GM19239 (cell line): ENCODE measurements at regions not wholly inside any gene's neighbourhood (a gene's known extent, or its start where the extent isn't known, plus 50 kb on each side); places are given as distances from the start of the nearest gene placed in this dataset.
"Not testable (repeated sequence)": the region's sequence is repeated elsewhere in the genome, so short reads cannot be mapped to it uniquely, and the experiment has no call there.

Source experiments
- DNase-seq: peaks from one replicate; pipeline ENCODE4 v3.0.0; 2011; ENCODE audit warnings: low spot score; ENCODE audit not compliant: insufficient read length
- FAIRE-seq: peaks from 2 replicates; lab custom pipeline; 2011; peaks lifted over from hg19 to GRCh38; lab: Jason Lieb, UNC

DNA sequence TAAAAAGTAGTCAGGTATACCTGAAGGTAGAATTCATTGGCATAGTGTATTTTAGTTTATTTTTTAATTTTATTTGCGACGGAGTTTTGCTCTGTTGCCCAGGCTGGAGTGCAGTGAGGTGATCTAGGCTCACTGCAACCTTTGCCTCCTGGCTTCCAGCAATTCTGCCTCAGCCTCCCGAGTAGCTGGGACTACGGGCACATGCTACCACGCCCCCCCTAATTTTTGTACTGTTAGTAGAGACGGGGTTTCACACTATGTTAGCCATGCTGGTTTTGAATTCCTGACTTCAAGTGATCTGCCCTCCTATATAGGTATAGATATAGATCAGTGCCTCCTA, 102.8 kb upstream of the PRSS16 start:
- FAIRE-seq (no peak), DNase-seq (no peak)

DNA sequence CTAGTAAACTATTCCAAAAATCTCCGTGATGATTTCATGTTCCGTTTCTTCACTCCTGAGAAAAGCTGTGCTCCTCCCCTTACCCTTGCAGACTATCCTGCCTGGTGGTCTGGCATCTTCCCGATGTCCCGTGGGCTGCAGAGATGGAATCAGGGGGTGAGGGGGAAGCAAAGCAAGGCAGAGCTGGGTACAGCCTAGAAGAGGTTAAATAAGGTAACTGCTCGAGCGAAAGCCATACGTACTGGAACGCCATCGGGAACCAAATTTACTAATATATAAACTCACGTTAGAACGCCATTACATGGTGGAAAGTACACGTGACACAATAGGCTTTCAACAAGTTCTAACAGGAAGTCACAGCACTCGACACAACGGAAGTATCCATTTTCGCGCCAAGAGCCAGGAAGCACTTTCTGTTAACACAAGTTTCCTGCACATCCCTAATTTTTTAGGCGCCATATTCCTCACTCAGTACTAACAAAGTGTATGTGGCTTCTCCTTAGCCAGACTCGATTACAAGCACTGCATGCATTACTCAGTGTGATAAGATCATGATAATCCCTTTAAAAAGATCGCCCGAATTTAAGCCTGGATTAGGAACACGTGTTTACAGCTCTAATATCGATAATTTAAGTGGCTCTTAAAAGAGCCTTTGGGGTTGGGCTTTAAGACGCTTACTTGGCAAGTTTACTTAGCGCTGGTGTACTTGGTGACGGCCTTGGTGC, 101.6 kb upstream of the PRSS16 start:
- FAIRE-seq: peak; percentile 83
- DNase-seq: no peak

DNA sequence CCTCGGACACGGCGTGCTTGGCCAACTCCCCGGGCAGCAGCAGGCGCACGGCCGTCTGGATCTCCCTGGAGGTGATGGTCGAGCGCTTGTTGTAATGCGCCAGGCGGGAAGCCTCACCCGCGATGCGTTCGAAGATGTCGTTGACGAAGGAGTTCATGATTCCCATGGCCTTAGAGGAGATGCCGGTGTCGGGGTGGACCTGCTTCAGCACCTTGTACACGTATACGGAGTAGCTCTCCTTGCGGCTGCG, 101.1 kb upstream of the PRSS16 start:
- not testable (repeated sequence) for FAIRE-seq, DNase-seq

DNA sequence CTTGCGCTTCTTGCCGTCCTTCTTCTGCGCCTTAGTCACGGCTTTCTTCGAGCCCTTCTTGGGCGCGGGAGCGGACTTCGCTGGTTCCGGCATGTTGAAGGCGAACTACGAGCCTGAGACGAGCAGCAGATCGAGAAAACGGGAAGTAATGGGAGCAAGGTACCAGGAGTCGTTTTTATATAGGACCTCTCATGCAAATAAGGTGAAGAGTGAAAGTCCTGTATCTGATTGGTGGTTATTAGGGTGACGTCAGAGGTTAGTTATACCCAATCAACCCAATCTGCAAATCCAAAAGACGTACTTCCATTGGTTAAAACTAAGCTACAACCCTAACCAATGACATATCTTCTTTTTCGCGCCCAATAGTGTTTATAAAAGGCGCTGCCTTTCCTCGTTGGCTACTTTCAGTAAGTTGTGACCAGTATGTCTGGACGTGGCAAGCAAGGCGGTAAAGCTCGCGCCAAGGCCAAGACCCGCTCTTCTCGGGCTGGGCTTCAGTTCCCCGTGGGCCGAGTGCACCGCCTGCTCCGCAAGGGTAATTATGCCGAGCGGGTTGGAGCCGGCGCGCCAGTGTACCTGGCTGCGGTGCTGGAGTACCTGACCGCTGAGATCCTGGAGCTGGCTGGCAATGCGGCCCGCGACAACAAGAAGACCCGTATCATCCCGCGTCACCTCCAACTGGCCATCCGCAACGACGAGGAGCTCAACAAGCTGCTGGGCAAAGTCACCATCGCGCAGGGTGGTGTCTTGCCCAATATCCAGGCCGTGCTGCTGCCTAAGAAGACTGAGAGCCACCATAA, 100.6 kb upstream of the PRSS16 start:
- DNase-seq: peak; percentile 54
- FAIRE-seq: peak; percentile 83

DNA sequence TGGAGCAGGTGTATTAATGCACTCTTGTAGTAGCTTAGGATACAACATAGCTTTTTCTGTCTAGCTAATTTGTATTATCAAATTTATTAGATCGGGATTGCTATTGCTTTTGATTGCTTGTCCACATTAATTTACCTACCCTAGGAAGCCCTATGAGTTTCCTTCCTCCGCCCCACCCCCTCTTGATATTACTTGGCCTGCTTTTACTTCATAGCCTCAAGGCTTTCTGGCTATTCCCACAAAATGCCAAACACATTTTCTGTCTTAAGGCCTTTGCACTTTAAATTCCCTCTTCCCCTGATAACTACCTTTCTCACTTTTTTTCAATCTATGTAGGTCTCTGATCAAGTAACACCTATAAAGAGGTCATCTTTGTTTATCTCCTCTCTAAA, 99.1 kb upstream of the PRSS16 start:
- no peak for DNase-seq
- FAIRE-seq: no peak

DNA sequence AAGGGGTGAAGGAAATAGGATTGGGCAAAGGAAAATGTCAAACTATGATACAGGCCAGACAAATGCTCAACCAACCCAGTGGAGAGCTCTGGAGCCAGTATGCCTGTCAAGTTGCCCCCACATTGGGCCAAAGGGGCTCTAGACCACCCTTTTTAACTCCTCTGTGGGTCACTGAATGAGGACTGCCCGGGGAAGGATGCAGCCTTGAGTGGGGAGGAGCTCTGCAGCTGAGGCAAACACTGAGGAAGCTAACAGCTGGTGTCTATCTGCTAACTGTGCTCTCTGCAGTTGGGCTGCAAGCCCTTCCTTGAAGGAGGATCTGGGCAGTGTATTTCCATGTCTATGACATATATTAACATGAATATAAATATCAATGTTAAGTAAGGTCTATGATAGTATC, 98.4 kb upstream of the PRSS16 start:
- FAIRE-seq (no peak), DNase-seq (no peak)

DNA sequence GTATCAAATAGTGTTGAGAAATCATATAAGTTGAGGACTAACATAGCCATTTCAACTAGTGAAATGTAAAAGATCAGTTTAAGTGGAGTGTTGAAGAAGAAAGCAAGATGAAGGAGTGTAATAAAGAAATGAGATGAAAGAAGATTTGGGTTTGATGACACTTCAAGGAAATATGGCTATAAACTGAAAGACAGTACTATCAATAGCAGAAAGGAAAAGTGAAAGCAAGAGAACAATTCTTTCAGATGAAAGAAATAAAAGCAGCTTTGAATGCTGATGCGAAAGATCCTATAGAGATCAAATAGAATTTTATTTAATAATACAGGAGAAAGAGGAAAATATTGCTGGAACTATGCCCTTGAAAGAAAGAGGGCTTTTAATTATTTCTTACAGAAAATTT, 92.8 kb upstream of the PRSS16 start:
- DNase-seq (no peak), FAIRE-seq (peak; percentile 76)

DNA sequence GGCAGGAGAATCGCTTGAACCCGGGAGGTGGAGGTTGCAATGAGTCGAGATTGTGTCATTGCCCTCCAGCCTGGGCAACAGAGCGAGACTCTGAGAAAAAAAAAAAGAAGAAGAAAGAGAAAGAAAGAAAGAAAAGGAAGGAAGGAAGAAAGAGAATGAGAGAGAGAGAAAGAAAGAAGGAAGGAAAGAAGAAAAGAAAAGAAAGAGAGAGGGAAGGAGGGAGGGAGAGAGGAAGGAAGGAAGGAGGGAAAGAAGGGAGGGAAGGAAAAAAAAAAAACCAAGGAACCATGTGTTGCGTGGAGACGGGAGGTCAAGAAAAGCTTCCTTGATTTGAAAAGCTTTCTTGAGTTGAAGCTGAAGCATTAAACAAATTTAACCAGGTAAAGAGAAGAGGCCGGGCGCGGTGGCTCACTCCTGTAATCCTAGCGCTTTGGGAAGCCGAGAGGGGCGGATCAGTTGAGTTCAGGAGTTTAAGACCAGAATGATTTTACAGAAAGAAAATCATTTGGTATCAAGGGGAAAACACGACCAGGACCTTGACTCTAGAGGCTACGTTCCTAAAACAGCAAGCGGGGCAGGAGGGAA, 90.5 kb upstream of the PRSS16 start:
- FAIRE-seq: peak; percentile 80
- no peak for DNase-seq

DNA sequence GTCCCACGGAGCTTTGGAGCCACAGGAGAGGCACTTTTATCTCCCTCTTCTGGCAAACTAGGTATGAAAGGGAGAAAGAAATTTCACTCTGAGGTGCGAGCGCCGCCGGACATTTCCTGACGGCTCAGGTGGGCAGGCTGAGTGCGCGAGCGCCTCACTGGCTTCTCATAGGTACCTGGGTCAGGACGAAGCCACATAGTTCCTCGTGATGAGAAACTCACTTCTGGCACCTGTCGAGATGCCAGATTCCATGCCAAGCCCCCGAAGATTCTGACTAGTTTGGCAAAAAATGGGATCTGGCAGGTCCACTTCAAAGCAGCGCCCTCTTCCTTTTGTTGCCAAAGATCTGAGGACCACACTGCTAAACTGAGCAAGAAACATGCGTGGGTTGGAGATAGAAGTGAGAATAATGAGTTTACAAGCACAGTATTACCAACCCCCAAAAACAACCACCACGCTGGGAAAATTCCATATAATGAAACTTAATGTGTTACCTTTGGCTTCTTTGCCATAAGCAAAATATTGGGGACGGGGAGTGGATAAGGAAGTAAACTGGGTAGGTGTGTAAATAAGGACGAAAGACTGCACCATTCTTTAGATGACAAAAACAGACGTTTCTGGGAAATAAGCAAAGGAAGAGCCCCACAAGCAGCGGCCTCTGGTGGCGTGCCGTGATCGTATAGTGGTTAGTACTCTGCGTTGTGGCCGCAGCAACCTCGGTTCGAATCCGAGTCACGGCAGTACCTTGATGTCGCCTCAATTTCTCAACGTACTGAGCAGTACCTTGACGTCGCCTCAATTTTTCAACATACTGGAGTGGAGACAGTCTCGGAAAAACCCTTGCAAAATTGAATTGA, 89.8 kb upstream of the PRSS16 start:
- peak; percentile 56 for FAIRE-seq
- DNase-seq: no peak

DNA sequence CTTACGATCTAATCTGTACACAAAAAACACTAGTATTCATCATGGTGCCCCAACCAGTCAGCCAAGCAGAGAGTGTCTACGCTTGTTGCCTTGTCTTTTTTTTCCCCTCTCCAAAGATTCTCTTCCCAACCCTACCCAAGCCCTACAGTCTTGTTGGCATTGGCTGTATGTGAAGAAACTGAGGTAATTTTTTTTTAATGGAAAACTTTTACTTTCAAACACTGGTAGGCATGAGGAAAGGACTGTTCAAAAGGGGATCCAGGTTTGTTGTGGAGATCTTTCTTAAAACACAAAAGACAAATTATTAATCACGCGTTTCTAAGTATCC, 89.2 kb upstream of the PRSS16 start:
- DNase-seq (no peak), FAIRE-seq (no peak)

DNA sequence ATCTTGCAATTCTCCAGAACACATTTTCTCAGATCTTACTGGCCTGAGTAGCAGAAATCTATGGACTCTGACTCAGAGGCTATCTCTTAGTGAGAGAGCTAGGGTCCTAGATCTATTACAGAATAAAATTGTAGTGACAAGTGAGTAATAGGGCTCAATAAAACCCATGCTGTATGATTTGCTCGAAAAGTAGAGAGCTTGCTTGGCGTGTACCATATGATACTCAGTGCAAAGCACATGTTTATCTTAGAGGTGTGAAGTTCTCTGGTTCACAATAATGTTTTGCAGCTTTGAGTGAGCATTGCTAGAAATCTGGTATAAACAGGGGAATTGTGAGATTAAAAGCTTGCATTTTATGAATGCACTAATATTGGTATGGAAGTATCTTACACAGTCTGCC, 87.8 kb upstream of the PRSS16 start:
- DNase-seq: no peak
- FAIRE-seq: no peak

DNA sequence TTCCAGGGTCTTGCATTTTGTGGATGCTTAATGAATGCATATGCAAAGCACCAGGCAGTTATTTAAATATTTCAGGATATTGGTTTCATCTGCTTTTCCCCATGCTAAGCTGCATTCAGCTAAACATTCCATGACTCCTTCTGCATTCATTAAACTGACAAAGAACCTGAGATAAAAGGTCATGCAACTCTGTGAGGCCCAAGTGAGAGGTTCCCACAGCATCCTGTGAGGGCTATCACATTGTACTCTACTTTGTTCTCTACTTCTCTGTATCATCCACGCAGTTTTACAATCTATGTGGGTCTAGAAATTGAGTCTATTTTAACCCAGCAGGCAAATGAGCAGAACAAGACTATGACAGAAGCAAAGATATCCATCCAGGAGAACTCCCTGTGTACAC, 86.4 kb upstream of the PRSS16 start:
- DNase-seq: no peak

DNA sequence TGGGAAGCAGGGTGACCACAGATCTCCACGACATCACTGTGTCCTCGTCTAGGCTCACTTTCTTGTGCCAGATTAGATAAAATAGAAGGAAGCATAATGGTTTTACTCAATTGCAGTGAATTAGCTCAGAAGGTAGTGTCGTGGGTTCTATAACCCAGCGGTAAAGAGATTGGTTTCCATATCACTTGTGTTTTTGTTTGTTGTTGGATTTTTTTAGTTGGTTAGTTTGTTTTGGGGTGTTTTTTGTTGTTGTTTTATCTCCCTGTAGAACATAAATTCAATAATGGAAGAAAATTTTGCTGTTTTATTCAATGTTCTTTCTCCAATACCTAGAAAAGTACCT, 85.9 kb upstream of the PRSS16 start:
- DNase-seq (no peak), FAIRE-seq (peak; percentile 28)

More for the DNA sequence above, 86.4 kb upstream of the PRSS16 start:
- no peak for FAIRE-seq

DNA sequence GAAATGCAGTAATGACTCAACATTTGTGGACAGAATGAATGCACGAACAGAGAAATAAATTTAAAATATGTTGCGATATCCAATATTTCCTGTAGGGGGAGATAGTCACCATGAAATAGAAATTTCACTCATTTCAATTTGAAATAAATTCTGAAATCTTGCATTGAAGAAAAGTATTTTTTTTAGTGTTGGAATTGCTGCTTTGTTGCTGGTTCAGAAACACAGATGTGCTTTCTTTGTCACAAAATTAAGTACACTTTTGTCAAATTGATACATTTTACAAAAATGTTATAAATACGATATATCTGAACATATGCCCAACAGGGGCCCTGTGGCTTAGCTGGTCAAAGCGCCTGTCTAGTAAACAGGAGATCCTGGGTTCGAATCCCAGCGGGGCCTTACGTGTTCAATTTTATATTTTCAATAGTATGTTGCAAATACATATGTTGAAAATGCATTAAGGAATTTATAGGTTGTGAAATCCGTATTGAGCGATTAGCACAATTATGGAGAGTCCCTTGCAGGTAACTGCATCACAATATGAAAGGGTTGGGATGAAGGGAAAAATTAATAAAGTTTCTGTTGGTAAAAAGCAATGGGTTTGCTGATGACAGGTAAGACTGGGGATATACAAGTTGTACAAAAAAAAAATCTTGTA, 85.4 kb upstream of the PRSS16 start:
- FAIRE-seq (no peak), DNase-seq (no peak)

DNA sequence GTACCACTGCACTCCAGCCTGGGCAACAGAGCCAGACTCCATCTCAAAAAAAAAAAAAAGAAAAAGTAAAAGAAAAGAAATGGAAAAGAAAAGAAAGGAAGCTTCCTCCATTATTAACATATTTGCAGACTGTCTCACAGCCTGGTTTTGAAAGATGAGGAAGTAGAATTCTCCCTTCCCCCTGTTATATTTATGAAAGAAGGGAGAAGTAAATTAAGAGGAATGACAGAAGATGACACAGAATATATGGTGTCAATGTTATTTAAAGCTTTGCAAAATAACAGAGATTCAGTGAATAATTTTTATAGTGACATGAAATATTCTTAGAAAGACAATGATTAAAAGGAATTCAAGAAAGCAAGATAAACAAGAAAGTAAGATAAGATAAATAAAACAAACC, 83.7 kb upstream of the PRSS16 start:
- FAIRE-seq (no peak), DNase-seq (no peak)

DNA sequence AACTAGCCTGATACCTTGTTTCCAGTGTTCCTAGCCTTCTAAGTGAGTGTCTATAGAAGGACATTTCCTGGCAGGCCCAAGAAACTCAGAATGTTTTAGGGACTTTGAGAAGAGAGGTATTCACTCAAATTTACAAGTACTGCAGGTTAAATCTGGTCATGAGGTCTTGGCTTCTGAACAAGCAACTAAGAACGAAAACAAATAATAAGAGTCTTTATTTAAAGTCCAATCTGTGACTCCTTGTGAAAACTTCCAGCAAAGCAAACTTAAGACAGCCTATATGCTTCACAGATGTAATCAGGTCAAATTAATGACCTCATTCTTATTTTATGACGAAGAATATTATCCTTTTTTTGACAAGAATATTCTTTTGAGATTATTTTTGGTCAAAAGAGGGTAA, 79.4 kb upstream of the PRSS16 start:
- no peak for DNase-seq

DNA sequence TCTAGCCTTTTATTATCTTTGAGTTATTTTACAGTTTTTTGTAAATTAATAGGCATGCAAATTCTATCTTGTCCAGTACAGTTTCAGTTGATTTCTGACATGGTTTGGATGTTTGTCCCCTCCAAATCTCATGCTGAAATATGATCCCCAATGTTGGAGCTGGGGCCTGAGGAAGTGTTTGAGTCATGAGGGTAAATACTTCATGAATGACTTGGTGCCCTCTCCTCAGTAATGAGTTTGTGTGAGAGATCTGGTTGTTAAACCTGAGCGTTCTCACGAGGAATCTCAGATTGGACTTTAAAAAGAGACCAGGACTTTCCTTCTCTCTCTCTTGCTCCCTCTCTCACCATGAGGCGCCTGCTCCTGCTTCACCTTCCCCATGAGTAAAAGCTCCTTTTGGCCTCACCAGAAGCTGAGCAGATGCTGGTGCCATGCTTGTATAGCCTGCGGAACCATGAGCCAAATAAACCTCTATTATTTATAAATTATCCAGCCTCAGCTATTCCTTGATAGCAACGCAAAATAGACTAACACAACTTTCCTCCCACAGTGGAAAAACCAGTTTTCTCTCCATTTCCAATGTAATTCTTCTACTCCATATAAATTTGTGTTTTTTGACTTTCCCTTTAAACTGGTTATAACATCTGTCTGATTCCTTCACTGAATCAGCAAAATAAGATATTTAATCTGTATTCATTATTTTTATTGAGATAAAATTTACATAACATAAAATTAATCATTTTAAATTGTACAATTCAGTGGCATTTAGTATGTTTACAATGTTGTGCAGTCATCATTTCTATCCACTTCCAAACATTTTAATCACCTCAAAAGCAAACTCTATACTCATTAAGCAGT, 78.7 kb upstream of the PRSS16 start:
- FAIRE-seq: no peak

More for the DNA sequence above, 79.4 kb upstream of the PRSS16 start:
- FAIRE-seq: no peak

DNA sequence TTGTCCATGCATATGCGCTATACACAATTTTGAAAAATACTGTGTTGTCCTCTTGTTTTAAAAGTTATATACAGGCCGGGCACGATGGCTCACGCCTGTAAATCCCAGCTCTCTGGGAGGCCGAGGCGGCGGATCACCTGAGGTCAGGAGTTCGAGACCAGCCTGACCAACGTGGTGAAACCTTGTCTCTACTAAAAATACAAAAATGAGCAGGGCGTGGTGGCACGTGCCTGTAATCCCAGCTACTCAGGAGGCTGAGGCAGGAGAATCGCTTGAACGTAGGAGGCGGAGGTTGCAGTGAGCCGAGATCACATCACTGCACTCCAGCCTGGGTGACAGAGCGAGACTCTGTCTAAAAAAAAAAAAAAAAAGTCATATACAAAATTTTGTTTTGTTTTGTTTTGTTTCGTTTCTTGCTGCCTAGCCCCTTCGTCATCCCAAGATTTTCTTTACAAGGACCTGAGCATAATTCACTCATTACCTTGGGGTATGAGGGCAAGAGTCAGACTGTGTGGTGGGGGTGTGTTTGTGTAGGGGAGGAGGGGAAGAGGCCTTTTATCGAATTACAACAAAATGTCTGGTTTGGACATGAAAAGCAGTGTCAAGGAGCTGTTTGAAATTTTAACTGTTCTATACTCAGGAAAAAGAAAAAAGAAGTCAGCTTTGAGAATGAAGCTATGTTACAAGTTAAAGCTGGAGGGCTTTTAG, 74.8 kb upstream of the PRSS16 start:
- not testable (repeated sequence) for DNase-seq, FAIRE-seq

More for the DNA sequence above, 78.7 kb upstream of the PRSS16 start:
- no peak for DNase-seq

DNA sequence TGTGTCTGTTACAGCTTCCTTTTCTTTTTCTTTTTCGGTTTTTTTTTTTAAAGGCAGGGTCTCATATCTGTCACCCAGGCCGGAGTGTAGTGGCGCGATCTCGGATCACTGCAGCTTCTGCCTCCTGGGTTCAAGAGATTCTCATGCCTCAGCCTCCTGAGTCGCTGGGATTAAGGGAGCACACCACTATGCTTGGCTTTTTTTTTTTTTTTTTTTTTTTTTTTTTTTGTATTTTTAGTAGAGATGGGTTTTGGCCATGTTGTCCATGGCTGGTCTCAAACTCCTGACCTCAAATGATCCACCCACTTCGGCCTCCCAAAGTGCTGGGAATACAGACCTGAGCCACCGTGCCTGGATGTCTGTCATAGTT, 74.3 kb upstream of the PRSS16 start:
- FAIRE-seq, DNase-seq: not testable (repeated sequence)
